Limb (tissue), 2 donors: ENCODE measurements at regions not wholly inside any gene's neighbourhood (a gene's known extent, or its start where the extent isn't known, plus 50 kb on each side); places are given as distances from the start of the nearest gene placed in this dataset.
"Not testable (repeated sequence)": the region's sequence is repeated elsewhere in the genome, so short reads cannot be mapped to it uniquely, and the experiment has no call there.

Experiments
- DNase-seq, 2 donors: peaks; one replicate each; pipeline ENCODE4 v3.0.0-alpha.2; 2016; ENCODE audit errors: extremely low spot score in 2 of 2

GRCh38 chr18:39200153-39200552, 1634.6 kb upstream of the CELF4 start:
- no peak for DNase-seq

- DNase-seq = no peak
Measured at GRCh38 chr18:39199231-39199855, 1633.7 kb upstream of the CELF4 start.

- DNase-seq = no peak
Measured at GRCh38 chr18:39198376-39198775, 1632.8 kb upstream of the CELF4 start.

GRCh38 chr18:39191931-39192330, 1626.3 kb upstream of the CELF4 start:
- DNase-seq = no peak

GRCh38 chr18:39191058-39191457, 1625.5 kb upstream of the CELF4 start:
- no peak for DNase-seq

- no peak for DNase-seq
Measured at GRCh38 chr18:39190508-39190907, 1624.9 kb upstream of the CELF4 start.

GRCh38 chr18:39188278-39188677, 1622.7 kb upstream of the CELF4 start:
- no peak for DNase-seq

- no peak for DNase-seq
Measured at GRCh38 chr18:39186008-39186407, 1620.4 kb upstream of the CELF4 start.

- DNase-seq = no peak
Measured at GRCh38 chr18:39184176-39184575, 1618.6 kb upstream of the CELF4 start.

GRCh38 chr18:39178166-39178565, 1612.6 kb upstream of the CELF4 start:
- DNase-seq = no peak

- DNase-seq = no peak
Measured at GRCh38 chr18:39172695-39173421, 1607.3 kb upstream of the CELF4 start.

- DNase-seq = no peak
Measured at GRCh38 chr18:39168723-39169122, 1603.1 kb upstream of the CELF4 start.

GRCh38 chr18:39167990-39168389, 1602.4 kb upstream of the CELF4 start:
- DNase-seq = no peak

- no peak for DNase-seq
Measured at GRCh38 chr18:39166776-39167175, 1601.2 kb upstream of the CELF4 start.

GRCh38 chr18:39162013-39162827, 1596.6 kb upstream of the CELF4 start:
- DNase-seq = no peak

GRCh38 chr18:39149211-39149806, 1583.7 kb upstream of the CELF4 start:
- DNase-seq = no peak

GRCh38 chr18:39134255-39134654, 1568.7 kb upstream of the CELF4 start:
- DNase-seq = no peak

- not testable (repeated sequence) for DNase-seq
Measured at GRCh38 chr18:39127538-39127937, 1561.9 kb upstream of the CELF4 start.

GRCh38 chr18:39113790-39114189, 1548.2 kb upstream of the CELF4 start:
- DNase-seq = no peak

- no peak for DNase-seq
Measured at GRCh38 chr18:39105104-39105503, 1539.5 kb upstream of the CELF4 start.

GRCh38 chr18:39072970-39073369, 1507.4 kb upstream of the CELF4 start:
- no peak for DNase-seq

GRCh38 chr18:39062426-39062825, 1496.8 kb upstream of the CELF4 start:
- no peak for DNase-seq
